ENCODE measurements at regions not wholly inside any gene's neighbourhood (a gene's known extent, or its start where the extent isn't known, plus 50 kb on each side); places are given as distances from the start of the nearest gene placed in this dataset.

GRCh38 chr18:41862921-41863320 is 92.1 kb upstream of the PIK3C3 start:
- Histone ChIP-seq H3K9ac (replicated peaks in 1 of 4; ENCODE audit: extremely low read depth in 1 of 4, low read depth in 3 of 4, low read length in 3 of 4) (no peak overlapping the region), H3K79me2 (ENCODE audit: control insufficient read depth in 1 of 2, insufficient read depth in 2 of 2, low read length in 2 of 2) (no peaks in the 10 kb centered on the region), H3K56ac (replicated peaks; ENCODE audit: insufficient read length, low read depth, low read length) (no peak overlapping the region), H3K4me2 (ENCODE audit: insufficient read depth in 1 of 2, low read depth in 2 of 2, low read length in 2 of 2) (no peak overlapping the region), H4K91ac (replicated peaks; ENCODE audit: insufficient read length, low read length) (no peak overlapping the region), H2BK5ac (ENCODE audit: low read depth, low read length) (no peak overlapping the region), H3K18ac (ENCODE audit: extremely low read depth, low read length) (no peak overlapping the region), H2BK12ac (ENCODE audit: low read depth, low read length) (no peak overlapping the region), H3K4me3 (ENCODE audit: extremely low read depth in 1 of 4, insufficient read depth in 2 of 4, low read depth in 3 of 4, low read length in 4 of 4) (no peak overlapping the region), H3K4me1 (replicated peaks in 1 of 4; ENCODE audit: control insufficient read depth in 3 of 4, insufficient read depth in 4 of 4, low read length in 3 of 4) (peaks cover 0 to 8% (median 1%) of the 10 kb centered on the region in 4 experiments; a peak in 2 of 7 replicates), H2BK120ac (replicated peaks; ENCODE audit: low read depth, low read length) (no peak overlapping the region), H3K23me2 (ENCODE audit: low read depth, low read length) (no peaks in the 10 kb centered on the region), H3K27ac (ENCODE audit: low read depth, low read length) (no peak overlapping the region), H3K79me1 (ENCODE audit: low read depth, low read length) (no peaks in the 10 kb centered on the region), H3K23ac (ENCODE audit: insufficient read length) (no peak overlapping the region), H2BK20ac (ENCODE audit: low read length) (no peak overlapping the region), H3K27me3 (replicated peaks in 1 of 4; ENCODE audit: control insufficient read depth in 3 of 4, extremely low read depth in 1 of 4, insufficient read depth in 3 of 4, low read length in 3 of 4) (no peaks in the 10 kb centered on the region), H2AK5ac (ENCODE audit: low read depth, low read length) (no peak overlapping the region), H2BK15ac (ENCODE audit: low read length) (no peak overlapping the region), H2AFZ (ENCODE audit: low read length) (no peak overlapping the region), H3K4ac (replicated peaks; ENCODE audit: insufficient read length, low read depth, low read length) (no peak overlapping the region), H4K8ac (ENCODE audit: extremely low read depth, insufficient read depth, low read length) (no peak overlapping the region), H3K36me3 (ENCODE audit: control insufficient read depth in 2 of 4, insufficient read depth in 4 of 4, low read length in 3 of 4) (no peaks in the 10 kb centered on the region), H4K20me1 (replicated peaks in 1 of 2; ENCODE audit: control insufficient read depth in 1 of 2, insufficient read depth in 2 of 2, low read length in 2 of 2) (no peaks in the 10 kb centered on the region), H3K14ac (ENCODE audit: insufficient read length) (no peak overlapping the region), H3K9me3 (ENCODE audit: insufficient read depth in 2 of 2, low read depth in 1 of 2, low read length in 1 of 2) (no peaks in the 10 kb centered on the region; a peak in 1 of 4 replicates), H4K5ac (ENCODE audit: insufficient read length, low read depth, low read length) (no peak overlapping the region)
- no peak for TF ChIP-seq CBX5 (IDR thresholded peaks at IDR 0.05; ENCODE audit: low read depth, low read length)
- no peak for TF ChIP-seq GTF2F1 (IDR thresholded peaks at IDR 0.05; ENCODE audit: borderline replicate concordance, low read depth, low read length)
- no peak for TF ChIP-seq ZNF274 (IDR thresholded peaks at IDR 0.05; ENCODE audit: borderline replicate concordance, extremely low read depth, low read length)
- no peak for TF ChIP-seq USF2 (IDR thresholded peaks at IDR 0.05; ENCODE audit: low read length)
- TF ChIP-seq RFX5 (IDR thresholded peaks at IDR 0.05; ENCODE audit: borderline replicate concordance, low read depth, low read length), result no peak
- TF ChIP-seq JUN (IDR thresholded peaks at IDR 0.05; ENCODE audit: low read depth, low read length), result no peak
- TF ChIP-seq SP1 (IDR thresholded peaks at IDR 0.05; ENCODE audit: low read depth, low read length), result no peak
- no peak for TF ChIP-seq CHD1 (IDR thresholded peaks at IDR 0.05; ENCODE audit: low read depth, low read length)
- TF ChIP-seq E2F6 (IDR thresholded peaks at IDR 0.05), result no peak
- TF ChIP-seq SP4 (IDR thresholded peaks at IDR 0.05; ENCODE audit: low read length), result no peak
- TF ChIP-seq, protein P1, sequence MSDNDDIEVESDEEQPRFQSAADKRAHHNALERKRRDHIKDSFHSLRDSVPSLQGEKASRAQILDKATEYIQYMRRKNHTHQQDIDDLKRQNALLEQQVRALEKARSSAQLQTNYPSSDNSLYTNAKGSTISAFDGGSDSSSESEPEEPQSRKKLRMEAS (IDR thresholded peaks at IDR 0.05), result no peak
- TF ChIP-seq EGR1 (IDR thresholded peaks at IDR 0.05; ENCODE audit: borderline replicate concordance, low read depth, low read length), result no peak
- no peak for TF ChIP-seq BCL11A (IDR thresholded peaks at IDR 0.05; ENCODE audit: low read depth in 2 of 2, low read length in 2 of 2)
- DNase-seq (ENCODE audit: low read depth in 1 of 2, low spot score in 2 of 2) (no peak), FAIRE-seq (no peak)
- POLR2A ChIA-PET (ENCODE audit: partially characterized antibody), result no interaction called here
- CTCF ChIA-PET (ENCODE audit: partially characterized antibody), result interaction anchor here (0.6 kb wide), 1 partner anchor 525 kb away, joined by 3 read pairs; no protein-coding TSS in a partner anchor

All from H1 (cell line).